Left ventricle myocardium inferior (tissue), 1 donor: ENCODE measurements at regions not wholly inside any gene's neighbourhood (a gene's known extent, or its start where the extent isn't known, plus 50 kb on each side); places are given as distances from the start of the nearest gene placed in this dataset.

Experiments
- DNase-seq: peaks from one replicate; pipeline ENCODE4 v3.0.0-alpha.2; 2020
- H3K27ac ChIP-seq: fragments of 200-600 bp; replicated peaks from 2 replicates; pipeline ENCODE4 v1.8.0; 2021
- H3K27me3 ChIP-seq: fragments of 200-600 bp; 2 replicates; pipeline ENCODE4 v1.8.0; 2021; ENCODE audit warnings: low read depth
- H3K36me3 ChIP-seq: fragments of 200-600 bp; 2 replicates; pipeline ENCODE4 v1.8.0; 2021
- H3K4me1 ChIP-seq: fragments of 200-600 bp; 2 replicates; pipeline ENCODE4 v1.8.0; 2021
- H3K4me3 ChIP-seq: fragments of 200-600 bp; 2 replicates; pipeline ENCODE4 v1.8.0; 2021; ENCODE audit warnings: mild to moderate bottlenecking, moderate library complexity
- H3K9me3 ChIP-seq: fragments of 200-600 bp; replicated peaks from 2 replicates; pipeline ENCODE4 v1.8.0; 2021
- CTCF ChIP-seq: fragments of 200-600 bp; IDR thresholded peaks from 2 replicates; pipeline ENCODE4 v1.8.0; 2021; ENCODE audit warnings: antibody characterized with exemption, mild to moderate bottlenecking, borderline replicate concordance
- intact Hi-C: fragments of 100-400 bp; cut with micrococcal nuclease; formaldehyde crosslinking; loops from one replicate; pipeline ENCODE4 v1.11.0; 2022
- donor health status: DM: no; HTN: yes; CAD: no; lungs with severe emphysema.

- Histone ChIP-seq H3K9me3 (peaks cover 14% of the 10 kb centered on the region), H3K27ac (no peak overlapping the region), H3K4me3 (no peak overlapping the region), H3K36me3 (no peaks in the 10 kb centered on the region), H3K4me1 (peaks cover 22% of the 10 kb centered on the region), H3K27me3 (no peaks in the 10 kb centered on the region)
- no peak for DNase-seq
- intact Hi-C loops, result no loop called here
- no peak for TF ChIP-seq CTCF
Measured at GRCh38 chr1:59159557-59160203, 137.2 kb upstream of the FGGY start.

GRCh38 chr1:59161136-59161535 lies 135.8 kb upstream of the FGGY start:
- Histone ChIP-seq H3K27ac (no peak overlapping the region), H3K36me3 (no peaks in the 10 kb centered on the region), H3K4me3 (no peak overlapping the region), H3K4me1 (peaks cover 18% of the 10 kb centered on the region), H3K9me3 (peaks cover 14% of the 10 kb centered on the region), H3K27me3 (no peaks in the 10 kb centered on the region)
- no peak for DNase-seq
- intact Hi-C loops, result no loop called here
- TF ChIP-seq CTCF, result no peak

- Histone ChIP-seq H3K4me1 (peaks cover 6% of the 10 kb centered on the region), H3K36me3 (no peaks in the 10 kb centered on the region), H3K9me3 (peaks cover 14% of the 10 kb centered on the region), H3K27ac (no peak overlapping the region), H3K4me3 (no peak overlapping the region), H3K27me3 (no peaks in the 10 kb centered on the region)
- TF ChIP-seq CTCF, result no peak
- no peak for DNase-seq
- intact Hi-C loops, result no loop called here
Measured at GRCh38 chr1:59162665-59163064, 134.2 kb upstream of the FGGY start.

GRCh38 chr1:59163268-59164092 lies 133.4 kb upstream of the FGGY start:
- Histone ChIP-seq H3K9me3 (peaks cover 7% of the 10 kb centered on the region), H3K27ac (peak overlapping the region; percentile 38), H3K27me3 (no peaks in the 10 kb centered on the region), H3K4me3 (no peak overlapping the region), H3K4me1 (peaks cover 6% of the 10 kb centered on the region), H3K36me3 (no peaks in the 10 kb centered on the region)
- no peak for TF ChIP-seq CTCF
- intact Hi-C loops, result no loop called here
- no peak for DNase-seq

- H3K27ac ChIP-seq, result no peak overlapping the region
Measured at GRCh38 chr1:59164371-59164770, 132.5 kb upstream of the FGGY start.

More at GRCh38 chr1:59164371-59164770, 132.5 kb upstream of the FGGY start:
- no peak for DNase-seq
- no peaks in the 10 kb centered on the region for H3K9me3 ChIP-seq
- no peak for TF ChIP-seq CTCF
- H3K27me3 ChIP-seq, result no peaks in the 10 kb centered on the region
- intact Hi-C loops, result no loop called here
- H3K4me1 ChIP-seq, result peaks cover 6% of the 10 kb centered on the region
- H3K36me3 ChIP-seq, result no peaks in the 10 kb centered on the region
- no peak overlapping the region for H3K4me3 ChIP-seq
